ENCODE measurements at regions not wholly inside any gene's neighbourhood (a gene's known extent, or its start where the extent isn't known, plus 50 kb on each side); places are given as distances from the start of the nearest gene placed in this dataset.
A peak's percentile ranks its signal among the peaks of the same experiment; 100 is the strongest.

- DNase-seq (ENCODE audit: low read depth), result no peak
- no peak for TF ChIP-seq CTCF (IDR thresholded peaks at IDR 0.05; ENCODE audit: insufficient read depth, low read depth, low read length, missing control alignments)
- no peak overlapping the region for H3K4me3 ChIP-seq (ENCODE audit: low read length)
Observed at GRCh38 chr6:33952016-33952415, 148.2 kb upstream of the MLN start.

GRCh38 chr6:33950891-33951889 is 147.4 kb upstream of the MLN start:
- no peak for TF ChIP-seq CTCF (IDR thresholded peaks at IDR 0.05; ENCODE audit: insufficient read depth, low read depth, low read length, missing control alignments)
- DNase-seq (ENCODE audit: low read depth), result no peak
- no peak overlapping the region for H3K4me3 ChIP-seq (ENCODE audit: low read length)

- DNase-seq (ENCODE audit: low read depth), result peak; percentile 64
- no peak for TF ChIP-seq CTCF (IDR thresholded peaks at IDR 0.05; ENCODE audit: insufficient read depth, low read depth, low read length, missing control alignments)
- H3K4me3 ChIP-seq (ENCODE audit: low read length), result no peak overlapping the region
Observed at GRCh38 chr6:33950472-33950881, 146.7 kb upstream of the MLN start.

- TF ChIP-seq CTCF (IDR thresholded peaks at IDR 0.05; ENCODE audit: insufficient read depth, low read depth, low read length, missing control alignments), result no peak
- DNase-seq (ENCODE audit: low read depth), result no peak
- no peak overlapping the region for H3K4me3 ChIP-seq (ENCODE audit: low read length)
Observed at GRCh38 chr6:33949877-33950435, 146.2 kb upstream of the MLN start.

- no peak for DNase-seq (ENCODE audit: low read depth)
- H3K4me3 ChIP-seq (ENCODE audit: low read length), result no peak overlapping the region
- no peak for TF ChIP-seq CTCF (IDR thresholded peaks at IDR 0.05; ENCODE audit: insufficient read depth, low read depth, low read length, missing control alignments)
Observed at GRCh38 chr6:33949111-33949510, 145.3 kb upstream of the MLN start.

- TF ChIP-seq CTCF (IDR thresholded peaks at IDR 0.05; ENCODE audit: insufficient read depth, low read depth, low read length, missing control alignments), result no peak
- no peak for DNase-seq (ENCODE audit: low read depth)
- H3K4me3 ChIP-seq (ENCODE audit: low read length), result no peak overlapping the region
Observed at GRCh38 chr6:33947916-33948594, 144.3 kb upstream of the MLN start.

All from epithelial cell of esophagus (primary cell).